ENCODE measurements at regions not wholly inside any gene's neighbourhood (a gene's known extent, or its start where the extent isn't known, plus 50 kb on each side); places are given as distances from the start of the nearest gene placed in this dataset.

- DNase-seq (ENCODE audit: low read depth), result no peak
- no peak overlapping the region for H3K4me3 ChIP-seq (ENCODE audit: low read depth, low read length)
- no peak for TF ChIP-seq CTCF (IDR thresholded peaks at IDR 0.05; ENCODE audit: insufficient read depth, low read length)
Measured at GRCh38 chr20:46831633-46832011, 63.0 kb upstream of the EYA2 start.

- TF ChIP-seq CTCF (IDR thresholded peaks at IDR 0.05; ENCODE audit: insufficient read depth, low read length), result no peak
- H3K4me3 ChIP-seq (ENCODE audit: low read depth, low read length), result no peak overlapping the region
- peak; percentile 10 for DNase-seq (ENCODE audit: low read depth)
Measured at GRCh38 chr20:46832555-46832954, 62.1 kb upstream of the EYA2 start.

- TF ChIP-seq CTCF (IDR thresholded peaks at IDR 0.05; ENCODE audit: insufficient read depth, low read length), result no peak
- no peak overlapping the region for H3K4me3 ChIP-seq (ENCODE audit: low read depth, low read length)
- no peak for DNase-seq (ENCODE audit: low read depth)
Measured at GRCh38 chr20:46833360-46833759, 61.3 kb upstream of the EYA2 start.

- no peak for DNase-seq (ENCODE audit: low read depth)
- H3K4me3 ChIP-seq (ENCODE audit: low read depth, low read length), result no peak overlapping the region
- TF ChIP-seq CTCF (IDR thresholded peaks at IDR 0.05; ENCODE audit: insufficient read depth, low read length), result no peak
Measured at GRCh38 chr20:46835418-46835817, 59.2 kb upstream of the EYA2 start.

- TF ChIP-seq CTCF (IDR thresholded peaks at IDR 0.05; ENCODE audit: insufficient read depth, low read length), result no peak
- DNase-seq (ENCODE audit: low read depth), result no peak
- no peak overlapping the region for H3K4me3 ChIP-seq (ENCODE audit: low read depth, low read length)
Measured at GRCh38 chr20:46837083-46837482, 57.6 kb upstream of the EYA2 start.

GRCh38 chr20:46838011-46838410 lies 56.6 kb upstream of the EYA2 start:
- no peak for TF ChIP-seq CTCF (IDR thresholded peaks at IDR 0.05; ENCODE audit: insufficient read depth, low read length)
- no peak for DNase-seq (ENCODE audit: low read depth)
- H3K4me3 ChIP-seq (ENCODE audit: low read depth, low read length), result no peak overlapping the region

- no peak for TF ChIP-seq CTCF (IDR thresholded peaks at IDR 0.05; ENCODE audit: insufficient read depth, low read length)
- H3K4me3 ChIP-seq (ENCODE audit: low read depth, low read length), result no peak overlapping the region
- no peak for DNase-seq (ENCODE audit: low read depth)
Measured at GRCh38 chr20:46840054-46840729, 54.5 kb upstream of the EYA2 start.
